ENCODE measurements at regions not wholly inside any gene's neighbourhood (a gene's known extent, or its start where the extent isn't known, plus 50 kb on each side); places are given as distances from the start of the nearest gene placed in this dataset.

DNA sequence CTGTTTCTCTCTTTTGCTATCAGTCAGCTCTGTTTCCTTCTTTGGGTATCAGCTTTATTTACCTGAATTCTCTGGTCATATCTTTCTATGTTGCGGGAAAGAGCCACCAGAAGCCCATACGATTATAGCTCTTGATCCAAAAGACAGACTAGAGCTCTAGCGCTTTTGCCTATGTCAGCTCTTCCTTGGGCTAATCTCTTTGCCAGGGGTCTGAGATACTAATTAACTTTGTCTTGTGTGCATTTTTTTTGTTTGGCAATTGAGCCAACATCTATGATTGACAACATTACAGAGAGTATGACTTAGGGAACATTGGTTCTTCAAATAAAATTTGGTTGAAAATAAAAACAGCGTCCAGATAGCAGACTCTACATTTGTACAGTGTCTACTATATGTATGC is 603.0 kb downstream of the KCTD16 start:
- no peaks in the 10 kb centered on the region for H3K36me3 ChIP-seq (ENCODE audit: insufficient read depth, low read length)
- TF ChIP-seq, protein P1, sequence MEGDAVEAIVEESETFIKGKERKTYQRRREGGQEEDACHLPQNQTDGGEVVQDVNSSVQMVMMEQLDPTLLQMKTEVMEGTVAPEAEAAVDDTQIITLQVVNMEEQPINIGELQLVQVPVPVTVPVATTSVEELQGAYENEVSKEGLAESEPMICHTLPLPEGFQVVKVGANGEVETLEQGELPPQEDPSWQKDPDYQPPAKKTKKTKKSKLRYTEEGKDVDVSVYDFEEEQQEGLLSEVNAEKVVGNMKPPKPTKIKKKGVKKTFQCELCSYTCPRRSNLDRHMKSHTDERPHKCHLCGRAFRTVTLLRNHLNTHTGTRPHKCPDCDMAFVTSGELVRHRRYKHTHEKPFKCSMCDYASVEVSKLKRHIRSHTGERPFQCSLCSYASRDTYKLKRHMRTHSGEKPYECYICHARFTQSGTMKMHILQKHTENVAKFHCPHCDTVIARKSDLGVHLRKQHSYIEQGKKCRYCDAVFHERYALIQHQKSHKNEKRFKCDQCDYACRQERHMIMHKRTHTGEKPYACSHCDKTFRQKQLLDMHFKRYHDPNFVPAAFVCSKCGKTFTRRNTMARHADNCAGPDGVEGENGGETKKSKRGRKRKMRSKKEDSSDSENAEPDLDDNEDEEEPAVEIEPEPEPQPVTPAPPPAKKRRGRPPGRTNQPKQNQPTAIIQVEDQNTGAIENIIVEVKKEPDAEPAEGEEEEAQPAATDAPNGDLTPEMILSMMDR (conservative IDR thresholded peaks at IDR 0.05; ENCODE audit: low read length) = no peak
- TF ChIP-seq EZH2phosphoT487 (IDR thresholded peaks at IDR 0.05; ENCODE audit: borderline replicate concordance) = no peak
- no peaks in the 10 kb centered on the region; the same call in 1 of the 2 replicates for H3K9me3 ChIP-seq (ENCODE audit: insufficient read depth, low read depth, low read length)
- no peak overlapping the region for H3K9ac ChIP-seq (ENCODE audit: low read depth, low read length, poor library complexity, severe bottlenecking)
- no peak overlapping the region for H3K4me2 ChIP-seq (ENCODE audit: low read depth, low read length, poor library complexity, severe bottlenecking)
- H3K4me3 ChIP-seq (ENCODE audit: low read length, poor library complexity, severe bottlenecking) = no peak overlapping the region
- no peaks in the 10 kb centered on the region for H3K4me1 ChIP-seq (ENCODE audit: insufficient read depth, low read length, poor library complexity, severe bottlenecking)
- H3K9me2 ChIP-seq (replicated peaks; ENCODE audit: low read depth, low read length) = no peaks in the 10 kb centered on the region
- no peaks in the 10 kb centered on the region for H3K27me3 ChIP-seq (ENCODE audit: insufficient read depth, low read length, poor library complexity, severe bottlenecking)
- H3K79me2 ChIP-seq (ENCODE audit: insufficient read depth, low read length) = no peaks in the 10 kb centered on the region
- H4K20me1 ChIP-seq (ENCODE audit: insufficient read depth, low read length, poor library complexity, severe bottlenecking) = no peaks in the 10 kb centered on the region
- no peaks in the 10 kb centered on the region for H3F3A ChIP-seq (ENCODE audit: low read depth)
- H2AFZ ChIP-seq (ENCODE audit: low read length) = no peak overlapping the region

DNA sequence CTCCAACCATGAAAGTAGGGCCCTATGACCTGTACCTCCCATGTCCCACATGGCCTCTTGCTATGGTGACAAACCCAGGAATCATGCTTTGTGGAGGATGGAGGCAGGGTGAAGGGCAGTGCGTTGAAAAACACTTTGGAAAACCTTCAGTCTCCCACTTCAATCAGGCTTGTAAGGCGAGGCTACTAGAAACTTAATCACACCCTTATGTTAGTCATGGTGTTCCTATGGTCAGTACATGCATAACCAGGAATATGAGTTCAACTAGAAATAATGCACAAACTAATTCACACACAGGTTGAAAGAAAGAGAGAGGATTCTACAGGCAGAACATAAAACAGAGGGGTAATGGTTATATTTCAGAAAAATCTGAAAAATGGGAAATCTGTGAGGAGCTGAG is 601.1 kb downstream of the KCTD16 start:
- H3K27me3 ChIP-seq (ENCODE audit: insufficient read depth, low read length, poor library complexity, severe bottlenecking) = no peaks in the 10 kb centered on the region
- H2AFZ ChIP-seq (ENCODE audit: low read length) = no peak overlapping the region
- no peak overlapping the region for H3K9ac ChIP-seq (ENCODE audit: low read depth, low read length, poor library complexity, severe bottlenecking)
- no peaks in the 10 kb centered on the region for H4K20me1 ChIP-seq (ENCODE audit: insufficient read depth, low read length, poor library complexity, severe bottlenecking)
- H3K9me2 ChIP-seq (replicated peaks; ENCODE audit: low read depth, low read length) = no peaks in the 10 kb centered on the region
- no peaks in the 10 kb centered on the region for H3F3A ChIP-seq (ENCODE audit: low read depth)
- H3K9me3 ChIP-seq (ENCODE audit: insufficient read depth, low read depth, low read length) = no peaks in the 10 kb centered on the region; the same call in 1 of the 2 replicates
- no peaks in the 10 kb centered on the region for H3K4me1 ChIP-seq (ENCODE audit: insufficient read depth, low read length, poor library complexity, severe bottlenecking)
- H3K36me3 ChIP-seq (ENCODE audit: insufficient read depth, low read length) = no peaks in the 10 kb centered on the region
- H3K4me2 ChIP-seq (ENCODE audit: low read depth, low read length, poor library complexity, severe bottlenecking) = no peak overlapping the region
- TF ChIP-seq, protein P1 (conservative IDR thresholded peaks at IDR 0.05; ENCODE audit: low read length) = no peak
- TF ChIP-seq EZH2phosphoT487 (IDR thresholded peaks at IDR 0.05; ENCODE audit: borderline replicate concordance) = no peak
- H3K79me2 ChIP-seq (ENCODE audit: insufficient read depth, low read length) = no peaks in the 10 kb centered on the region
- H3K4me3 ChIP-seq (ENCODE audit: low read length, poor library complexity, severe bottlenecking) = no peak overlapping the region

DNA sequence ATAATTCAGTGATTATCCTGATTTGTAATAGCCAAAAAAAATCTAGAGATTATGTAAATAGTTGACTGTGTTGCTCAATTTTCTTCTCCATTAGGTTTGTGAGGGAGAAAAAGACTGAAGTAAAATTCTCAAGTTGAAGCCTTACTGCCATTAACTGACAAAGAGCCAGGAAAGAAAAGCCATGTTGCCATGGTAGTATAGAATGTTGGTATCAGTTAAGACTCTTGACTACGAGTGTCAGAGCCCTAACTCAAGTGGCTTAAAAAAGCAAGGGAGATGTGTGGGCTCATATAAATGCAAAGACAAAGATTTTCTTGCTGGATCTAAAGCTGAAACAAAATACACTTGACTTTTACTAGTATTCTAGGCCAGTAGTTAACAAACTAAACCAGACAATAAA is 571.7 kb downstream of the KCTD16 start:
- H3K27me3 ChIP-seq (ENCODE audit: insufficient read depth, low read length, poor library complexity, severe bottlenecking) = no peaks in the 10 kb centered on the region
- H3K9me3 ChIP-seq (ENCODE audit: insufficient read depth, low read depth, low read length) = no peaks in the 10 kb centered on the region
- H3K9me2 ChIP-seq (replicated peaks; ENCODE audit: low read depth, low read length) = no peaks in the 10 kb centered on the region
- no peaks in the 10 kb centered on the region for H3K36me3 ChIP-seq (ENCODE audit: insufficient read depth, low read length)
- no peaks in the 10 kb centered on the region for H3K4me1 ChIP-seq (ENCODE audit: insufficient read depth, low read length, poor library complexity, severe bottlenecking)
- H3K79me2 ChIP-seq (ENCODE audit: insufficient read depth, low read length) = no peaks in the 10 kb centered on the region
- H3F3A ChIP-seq (ENCODE audit: low read depth) = no peaks in the 10 kb centered on the region
- no peaks in the 10 kb centered on the region for H4K20me1 ChIP-seq (ENCODE audit: insufficient read depth, low read length, poor library complexity, severe bottlenecking)
- H3K4me2 ChIP-seq (ENCODE audit: low read depth, low read length, poor library complexity, severe bottlenecking) = no peak overlapping the region
- TF ChIP-seq, protein P1 (conservative IDR thresholded peaks at IDR 0.05; ENCODE audit: low read length) = no peak
- no peak for TF ChIP-seq EZH2phosphoT487 (IDR thresholded peaks at IDR 0.05; ENCODE audit: borderline replicate concordance)
- H2AFZ ChIP-seq (ENCODE audit: low read length) = no peak overlapping the region
- no peak overlapping the region for H3K9ac ChIP-seq (ENCODE audit: low read depth, low read length, poor library complexity, severe bottlenecking)
- H3K4me3 ChIP-seq (ENCODE audit: low read length, poor library complexity, severe bottlenecking) = no peak overlapping the region
